HG03139 (cell line): ENCODE measurements at regions not wholly inside any gene's neighbourhood (a gene's known extent, or its start where the extent isn't known, plus 50 kb on each side); places are given as distances from the start of the nearest gene placed in this dataset.

Experiments
- ATAC-seq: cut with Tn5 transposase; IDR thresholded peaks from one replicate; pipeline ENCODE4 v1.9.1; 2021; ENCODE audit not compliant: unreplicated experiment

- no peak for ATAC-seq
Observed at GRCh38 chr2:120424274-120424796, 78.4 kb downstream of the INHBB start.

GRCh38 chr2:120425014-120425413 is 79.1 kb downstream of the INHBB start:
- no peak for ATAC-seq

GRCh38 chr2:120428748-120429147 is 82.8 kb downstream of the INHBB start:
- no peak for ATAC-seq

- no peak for ATAC-seq
Observed at GRCh38 chr2:120429586-120430500, 83.9 kb downstream of the INHBB start.

GRCh38 chr2:120430501-120430830 is 84.5 kb downstream of the INHBB start:
- ATAC-seq: no peak

GRCh38 chr2:120430957-120431356 is 85.0 kb downstream of the INHBB start:
- no peak for ATAC-seq

GRCh38 chr2:120431386-120432292 is 85.7 kb downstream of the INHBB start:
- no peak for ATAC-seq

GRCh38 chr2:120432293-120432975 is 86.5 kb downstream of the INHBB start:
- no peak for ATAC-seq

GRCh38 chr2:120432976-120433815 is 87.3 kb downstream of the INHBB start:
- ATAC-seq: no peak

GRCh38 chr2:120433816-120434290 is 87.9 kb downstream of the INHBB start:
- no peak for ATAC-seq

- ATAC-seq: no peak
Observed at GRCh38 chr2:120434492-120435308, 88.8 kb downstream of the INHBB start.

- no peak for ATAC-seq
Observed at GRCh38 chr2:120435671-120436459, 89.9 kb downstream of the INHBB start.

GRCh38 chr2:120436460-120436739 is 90.5 kb downstream of the INHBB start:
- no peak for ATAC-seq

GRCh38 chr2:120436885-120437603 is 91.1 kb downstream of the INHBB start:
- ATAC-seq: no peak

- no peak for ATAC-seq
Observed at GRCh38 chr2:120437604-120438000, 91.7 kb downstream of the INHBB start.

GRCh38 chr2:120438301-120439066 is 92.5 kb downstream of the INHBB start:
- ATAC-seq: no peak

GRCh38 chr2:120439067-120439368 is 93.1 kb downstream of the INHBB start:
- ATAC-seq: no peak
